ENCODE measurements at regions not wholly inside any gene's neighbourhood (a gene's known extent, or its start where the extent isn't known, plus 50 kb on each side); places are given as distances from the start of the nearest gene placed in this dataset.
A peak's percentile ranks its signal among the peaks of the same experiment; 100 is the strongest.

DNA sequence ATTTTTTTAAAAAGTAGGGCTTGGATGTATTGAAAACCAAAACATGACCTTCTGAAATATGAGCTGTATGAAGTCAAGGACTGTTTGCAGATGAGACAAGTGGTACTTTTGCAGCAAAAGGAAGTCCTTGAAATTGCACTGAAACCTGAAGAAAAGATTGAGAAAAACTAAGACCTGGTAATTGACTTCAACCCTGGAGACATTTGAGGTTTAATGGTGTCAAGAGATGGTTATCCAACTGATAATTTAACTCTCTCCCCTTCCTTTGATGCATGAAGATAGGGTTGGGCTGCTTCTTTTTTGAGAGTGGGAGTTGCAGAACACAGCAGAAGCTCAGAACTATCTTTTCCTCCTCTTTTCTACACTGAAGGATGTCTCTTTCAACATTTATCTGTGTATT lies 180.9 kb upstream of the DTNBP1 start:
- TF ChIP-seq HOXD13 (CRISPR knock-in tag; IDR thresholded peaks at IDR 0.05; ENCODE audit: borderline replicate concordance) (no peak), TRIM28 (IDR thresholded peaks at IDR 0.05; ENCODE audit: borderline replicate concordance, low read length) (0 out of 2 replicates have a peak, but pooled peaks have one; percentile 6)
- ChIA-PET CTCF (interaction anchor here (0.6 to 1.1 kb wide), 3 partner anchors 15 to 285 kb away, joined by 3 to 5 read pairs (median 4); partner anchors contain the start of gene MYLIP), POLR2A (interaction anchor here (1.8 kb wide), 1 partner anchor 285 kb away, joined by 7 read pairs; the partner anchor contains the start of gene MYLIP)
- H3K9me3 ChIP-seq (ENCODE audit: control insufficient read depth, insufficient read depth, low read depth, low read length), result no peaks in the 10 kb centered on the region
- H3K4me3 ChIP-seq (ENCODE audit: low read depth, low read length), result no peak overlapping the region
- H3K4me1 ChIP-seq (ENCODE audit: control insufficient read depth, insufficient read depth, low read length), result peaks cover 4% of the 10 kb centered on the region; the same call in 1 of the 2 replicates
- H3K27ac ChIP-seq (ENCODE audit: extremely low read depth, low read depth, low read length), result no peak overlapping the region
- H3K36me3 ChIP-seq (ENCODE audit: control insufficient read depth in 2 of 2, insufficient read depth in 1 of 2, low read length in 2 of 2), result no peaks in the 10 kb centered on the region

GRCh38 chr6:15843226-15843625 lies 180.4 kb upstream of the DTNBP1 start:
- Histone ChIP-seq H3K9me3 (ENCODE audit: control insufficient read depth, insufficient read depth, low read depth, low read length) (no peaks in the 10 kb centered on the region), H3K36me3 (ENCODE audit: control insufficient read depth in 2 of 2, insufficient read depth in 1 of 2, low read length in 2 of 2) (no peaks in the 10 kb centered on the region), H3K4me3 (ENCODE audit: low read depth, low read length) (no peak overlapping the region), H3K27ac (ENCODE audit: extremely low read depth, low read depth, low read length) (no peak overlapping the region), H3K4me1 (ENCODE audit: control insufficient read depth, insufficient read depth, low read length) (peaks cover 4% of the 10 kb centered on the region; the same call in 1 of the 2 replicates)
- POLR2A ChIA-PET, result interaction anchor here (1.8 kb wide), 1 partner anchor 285 kb away, joined by 7 read pairs; the partner anchor contains the start of gene MYLIP
- no peak for TF ChIP-seq ZNF792 (tag by site-specific recombination; IDR thresholded peaks at IDR 0.05)
- no peak for TF ChIP-seq ZNF645 (tag by site-specific recombination; IDR thresholded peaks at IDR 0.05)
- no peak for TF ChIP-seq ZNF660 (tag by site-specific recombination; IDR thresholded peaks at IDR 0.05)
- no peak for TF ChIP-seq ZFP3 (tag by site-specific recombination; IDR thresholded peaks at IDR 0.05; ENCODE audit: low read depth)
- peak; percentile 59; the same call in 1 of the 2 replicates for TF ChIP-seq TRIM28 (IDR thresholded peaks at IDR 0.05; ENCODE audit: borderline replicate concordance, low read length)
- CTCF ChIA-PET, result interaction anchor here (0.6 to 1.9 kb wide), 3 partner anchors 8 to 285 kb away, joined by 4 to 6 read pairs (median 5); partner anchors contain the start of gene MYLIP

DNA sequence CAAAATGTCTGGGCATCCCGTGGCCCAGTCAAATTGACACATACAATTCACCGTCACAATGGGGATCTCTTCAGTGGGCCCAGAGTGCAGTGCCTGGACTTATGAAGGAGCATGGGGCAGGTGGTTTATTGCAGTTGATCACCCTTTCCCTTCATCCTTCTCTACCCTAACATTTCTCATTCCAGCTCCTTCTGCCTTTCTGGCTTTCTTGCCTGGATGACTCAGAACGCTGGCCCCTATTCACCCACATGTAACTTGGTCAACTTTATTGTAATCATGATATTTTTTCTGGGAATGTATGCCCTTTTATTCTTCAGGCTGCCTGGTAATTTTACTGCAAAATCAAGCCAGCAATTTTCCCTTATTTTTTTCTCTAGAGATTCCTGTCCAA lies 179.9 kb upstream of the DTNBP1 start:
- Histone ChIP-seq H3K36me3 (ENCODE audit: control insufficient read depth in 2 of 2, insufficient read depth in 1 of 2, low read length in 2 of 2) (no peaks in the 10 kb centered on the region), H3K4me3 (ENCODE audit: low read depth, low read length) (no peak overlapping the region), H3K4me1 (ENCODE audit: control insufficient read depth, insufficient read depth, low read length) (peaks cover 4% of the 10 kb centered on the region; the same call in 1 of the 2 replicates), H3K9me3 (ENCODE audit: control insufficient read depth, insufficient read depth, low read depth, low read length) (no peaks in the 10 kb centered on the region), H3K27ac (ENCODE audit: extremely low read depth, low read depth, low read length) (no peak overlapping the region)
- TF ChIP-seq ZEB2 (tag by site-specific recombination; IDR thresholded peaks at IDR 0.05) (no peak), ZNF24 (tag by site-specific recombination; IDR thresholded peaks at IDR 0.05) (no peak), ZNF785 (tag by site-specific recombination; IDR thresholded peaks at IDR 0.05) (no peak), KLF9 (tag by site-specific recombination; IDR thresholded peaks at IDR 0.05; ENCODE audit: low read depth) (no peak), GLI4 (tag by site-specific recombination; IDR thresholded peaks at IDR 0.05) (no peak), ZNF146 (tag by site-specific recombination; IDR thresholded peaks at IDR 0.05) (no peak), ZNF341 (tag by site-specific recombination; IDR thresholded peaks at IDR 0.05; ENCODE audit: low read depth) (no peak), ZNF501 (tag by site-specific recombination; IDR thresholded peaks at IDR 0.05) (no peak), ZNF571 (tag by site-specific recombination; IDR thresholded peaks at IDR 0.05) (no peak), KLF8 (tag by site-specific recombination; IDR thresholded peaks at IDR 0.05) (no peak), ZNF776 (tag by site-specific recombination; IDR thresholded peaks at IDR 0.05; ENCODE audit: borderline replicate concordance) (no peak), ZNF792 (tag by site-specific recombination; IDR thresholded peaks at IDR 0.05) (no peak), ZNF600 (tag by site-specific recombination; IDR thresholded peaks at IDR 0.05) (no peak)
- TF ChIP-seq, protein P1, sequence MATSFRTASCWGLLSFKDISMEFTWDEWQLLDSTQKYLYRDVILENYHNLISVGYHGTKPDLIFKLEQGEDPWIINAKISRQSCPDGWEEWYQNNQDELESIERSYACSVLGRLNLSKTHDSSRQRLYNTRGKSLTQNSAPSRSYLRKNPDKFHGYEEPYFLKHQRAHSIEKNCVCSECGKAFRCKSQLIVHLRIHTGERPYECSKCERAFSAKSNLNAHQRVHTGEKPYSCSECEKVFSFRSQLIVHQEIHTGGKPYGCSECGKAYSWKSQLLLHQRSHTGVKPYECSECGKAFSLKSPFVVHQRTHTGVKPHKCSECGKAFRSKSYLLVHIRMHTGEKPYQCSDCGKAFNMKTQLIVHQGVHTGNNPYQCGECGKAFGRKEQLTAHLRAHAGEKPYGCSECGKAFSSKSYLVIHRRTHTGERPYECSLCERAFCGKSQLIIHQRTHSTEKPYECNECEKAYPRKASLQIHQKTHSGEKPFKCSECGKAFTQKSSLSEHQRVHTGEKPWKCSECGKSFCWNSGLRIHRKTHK (tag by site-specific recombination; IDR thresholded peaks at IDR 0.05), result no peak
- TF ChIP-seq, protein P2, sequence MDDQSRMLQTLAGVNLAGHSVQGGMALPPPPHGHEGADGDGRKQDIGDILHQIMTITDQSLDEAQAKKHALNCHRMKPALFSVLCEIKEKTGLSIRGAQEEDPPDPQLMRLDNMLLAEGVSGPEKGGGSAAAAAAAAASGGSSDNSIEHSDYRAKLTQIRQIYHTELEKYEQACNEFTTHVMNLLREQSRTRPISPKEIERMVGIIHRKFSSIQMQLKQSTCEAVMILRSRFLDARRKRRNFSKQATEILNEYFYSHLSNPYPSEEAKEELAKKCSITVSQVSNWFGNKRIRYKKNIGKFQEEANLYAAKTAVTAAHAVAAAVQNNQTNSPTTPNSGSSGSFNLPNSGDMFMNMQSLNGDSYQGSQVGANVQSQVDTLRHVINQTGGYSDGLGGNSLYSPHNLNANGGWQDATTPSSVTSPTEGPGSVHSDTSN (CRISPR knock-in tag; IDR thresholded peaks at IDR 0.05), result no peak
- ChIA-PET CTCF (interaction anchor here (1.9 kb wide), 1 partner anchor 8 kb away, joined by 6 read pairs; no protein-coding TSS in a partner anchor), POLR2A (no interaction called here)
